H9 (cell line): ENCODE measurements at regions not wholly inside any gene's neighbourhood (a gene's known extent, or its start where the extent isn't known, plus 50 kb on each side); places are given as distances from the start of the nearest gene placed in this dataset.

ENCODE experiments used
- DNase-seq: peaks from one replicate; pipeline ENCODE4 v3.0.0-alpha.2; 2017
- H2AFZ ChIP-seq: one replicate; pipeline ENCODE4 v1.6.1; 2013; ENCODE audit warnings: mild to moderate bottlenecking, low read length, control low read depth, moderate library complexity
- H2AK5ac ChIP-seq: 2 replicates; pipeline ENCODE4 v1.6.1; 2013; ENCODE audit warnings: low read length, control low read depth, mixed read lengths; ENCODE audit not compliant: insufficient read length
- H2BK120ac ChIP-seq: one replicate; pipeline ENCODE4 v1.6.1; 2013; ENCODE audit warnings: low read depth, mild to moderate bottlenecking, low read length, control low read depth, inconsistent platforms; ENCODE audit not compliant: poor library complexity, severe bottlenecking
- H2BK12ac ChIP-seq: 2 replicates; pipeline ENCODE4 v1.6.1; 2013; ENCODE audit warnings: low read length, control low read depth, mixed read lengths, low read depth; ENCODE audit not compliant: insufficient read length
- H2BK15ac ChIP-seq: 2 replicates; pipeline ENCODE4 v1.6.1; 2013; ENCODE audit warnings: low read depth, low read length, control low read depth
- H2BK20ac ChIP-seq: one replicate; pipeline ENCODE4 v1.6.1; 2013; ENCODE audit warnings: low read depth, mild to moderate bottlenecking, low read length, control low read depth, inconsistent platforms; ENCODE audit not compliant: poor library complexity, severe bottlenecking
- H2BK5ac ChIP-seq: 2 replicates; pipeline ENCODE4 v1.6.1; 2013; ENCODE audit warnings: low read length, control low read depth, mixed read lengths; ENCODE audit not compliant: insufficient read length
- H3K14ac ChIP-seq: 2 replicates; pipeline ENCODE4 v1.6.1; 2013; ENCODE audit warnings: low read length, control low read depth; ENCODE audit not compliant: insufficient read depth
- H3K18ac ChIP-seq: 2 replicates; pipeline ENCODE4 v1.6.1; 2013; ENCODE audit warnings: low read depth, mild to moderate bottlenecking, mixed read lengths, low read length, control low read depth; ENCODE audit not compliant: insufficient read length
- H3K23ac ChIP-seq: 2 replicates; pipeline ENCODE4 v1.6.1; 2013; ENCODE audit warnings: low read length, control low read depth, mixed read lengths, low read depth; ENCODE audit not compliant: insufficient read length
- H3K23me2 ChIP-seq: 2 replicates; pipeline ENCODE4 v1.6.1; 2013; ENCODE audit warnings: low read depth, mild to moderate bottlenecking, mixed read lengths, low read length, control low read depth; ENCODE audit not compliant: insufficient read length, poor library complexity, severe bottlenecking
- H3K27ac ChIP-seq: 2 replicates; pipeline ENCODE4 v1.5.1; 2013; ENCODE audit warnings: low read length, control low read depth, mixed read lengths, low read depth; ENCODE audit not compliant: insufficient read length
- H3K27me3 ChIP-seq: 2 replicates; pipeline ENCODE4 v1.6.1; 2013; ENCODE audit warnings: low read length, control low read depth, inconsistent platforms; ENCODE audit not compliant: insufficient read depth
- H3K4ac ChIP-seq: 2 replicates; pipeline ENCODE4 v1.6.1; 2013; ENCODE audit warnings: low read depth, mild to moderate bottlenecking, control low read depth, inconsistent platforms, low read length, moderate library complexity
- H3K4me1 ChIP-seq: 2 replicates; pipeline ENCODE4 v1.6.1; 2013; ENCODE audit warnings: low read length, control low read depth, inconsistent platforms; ENCODE audit not compliant: insufficient read depth
- H3K4me2 ChIP-seq: 2 replicates; pipeline ENCODE4 v1.6.1; 2013; ENCODE audit warnings: low read length, control low read depth, mixed read lengths; ENCODE audit not compliant: insufficient read length, insufficient read depth
- H3K56ac ChIP-seq: 2 replicates; pipeline ENCODE4 v1.6.1; 2013; ENCODE audit warnings: low read depth, mild to moderate bottlenecking, mixed read lengths, low read length, control low read depth; ENCODE audit not compliant: insufficient read length
- H3K79me1 ChIP-seq: 2 replicates; pipeline ENCODE4 v1.6.1; 2013; ENCODE audit warnings: low read depth, mild to moderate bottlenecking, moderate library complexity, low read length, control low read depth, inconsistent platforms; ENCODE audit not compliant: insufficient read depth, poor library complexity, severe bottlenecking
- H3K79me2 ChIP-seq: 2 replicates; pipeline ENCODE4 v1.6.1; 2013; ENCODE audit warnings: low read length, control low read depth, inconsistent platforms; ENCODE audit not compliant: insufficient read depth
- H3K9ac ChIP-seq: 2 replicates; pipeline ENCODE4 v1.6.1; 2013; ENCODE audit warnings: low read length, control low read depth, mixed read lengths; ENCODE audit not compliant: insufficient read length; ENCODE audit errors: extremely low read depth
- H3K9me3 ChIP-seq: one replicate; pipeline ENCODE4 v1.6.1; 2013; ENCODE audit warnings: low read depth, low read length, inconsistent platforms; ENCODE audit not compliant: control insufficient read depth
- H3T11ph ChIP-seq: one replicate; pipeline ENCODE4 v1.6.1; 2013; ENCODE audit warnings: mild to moderate bottlenecking, low read length, control low read depth, inconsistent platforms
- H4K20me1 ChIP-seq: one replicate; pipeline ENCODE4 v1.6.1; 2013; ENCODE audit not compliant: control insufficient read depth, insufficient read length, insufficient read depth
- H4K5ac ChIP-seq: 2 replicates; pipeline ENCODE4 v1.6.1; 2013; ENCODE audit warnings: low read depth, mild to moderate bottlenecking, mixed read lengths, low read length, control low read depth; ENCODE audit not compliant: insufficient read length
- H4K8ac ChIP-seq: replicated peaks from 2 replicates; pipeline ENCODE4 v1.6.1; 2013; ENCODE audit warnings: low read length, control low read depth, mixed read lengths, low read depth; ENCODE audit not compliant: insufficient read length
- H4K91ac ChIP-seq: 2 replicates; pipeline ENCODE4 v1.6.1; 2013; ENCODE audit warnings: low read depth, mild to moderate bottlenecking, moderate library complexity, mixed read lengths, low read length, control low read depth; ENCODE audit not compliant: insufficient read length
- H3K27ac Mint-ChIP-seq, 3 experiments: 2 replicates in 2 of 3; 3 replicates in 1 of 3; pipeline ENCODE4 v1.8.0; 2020 to 2021; ENCODE audit warnings: mixed read lengths in 3 of 3, mild to moderate bottlenecking in 1 of 3, moderate library complexity in 1 of 3
- H3K27me3 Mint-ChIP-seq: 2 replicates; pipeline ENCODE4 v1.8.0; 2021; ENCODE audit warnings: low read depth, mild to moderate bottlenecking, moderate library complexity, mixed read lengths
- H3K36me3 Mint-ChIP-seq, 3 experiments: 2 replicates in 2 of 3; 3 replicates in 1 of 3; pipeline ENCODE4 v1.8.0; 2020 to 2021; ENCODE audit warnings: low read depth in 3 of 3, mixed read lengths in 3 of 3; ENCODE audit not compliant: insufficient read depth in 1 of 3
- H3K4me1 Mint-ChIP-seq, 2 experiments: 2 replicates each; pipeline ENCODE4 v1.8.0; 2020; ENCODE audit warnings: mixed read lengths in 2 of 2
- H3K4me3 Mint-ChIP-seq, 2 experiments: 2 replicates in 1 of 2; 3 replicates in 1 of 2; pipeline ENCODE4 v1.8.0; 2020 to 2021; ENCODE audit warnings: mild to moderate bottlenecking in 2 of 2, mixed read lengths in 2 of 2, moderate library complexity in 1 of 2
- H3K9me3 Mint-ChIP-seq, 2 experiments: 2 replicates in 1 of 2; 3 replicates in 1 of 2; pipeline ENCODE4 v1.8.0; 2020; ENCODE audit warnings: mild to moderate bottlenecking in 2 of 2, mixed read lengths in 2 of 2, moderate library complexity in 1 of 2
- WGBS: extraction: QIAGEN DNeasy Blood & Tissue Kit; methylation state at CpG from one replicate; pipeline ENCODE4 v1.1.7; 2013; ENCODE audit warnings: missing lambda C conversion rate, low lambda C conversion rate, mixed read lengths; ENCODE audit not compliant: insufficient read length; ENCODE audit errors: extremely low coverage; 5-methylcytosine and 5-hydroxymethylcytosine counted together
- TF ChIP-seq, protein P1 (sequence below): fragments of 200-600 bp; sonication (generic); conservative IDR thresholded peaks from 3 replicates; pipeline ENCODE4 v1.8.0; 2021; ENCODE audit warnings: antibody characterized with exemption, mild to moderate bottlenecking

DNA sequence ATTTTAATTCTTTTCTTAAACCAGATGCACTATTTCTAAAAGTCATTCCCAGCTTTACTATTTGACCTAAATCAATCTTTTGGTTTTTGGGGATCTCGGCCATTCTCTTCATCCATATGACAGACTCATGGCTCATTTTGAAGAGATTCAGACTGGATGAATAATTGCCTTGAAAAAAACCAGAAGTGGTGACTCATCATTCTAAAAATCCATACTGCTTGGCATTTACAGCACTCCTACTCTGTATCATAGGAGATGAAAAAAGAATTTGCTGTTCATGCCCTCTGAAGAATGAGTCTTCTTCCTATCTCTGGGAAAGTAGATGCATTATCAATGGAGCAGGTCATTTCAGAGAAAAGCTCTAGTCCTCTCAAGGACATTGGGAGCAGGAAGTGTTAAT, 220.5 kb upstream of the RPS6KA3 start:
- Mint-ChIP-seq H3K4me3 (no peak overlapping the region), H3K27ac (no peak overlapping the region), H3K9me3 (peaks cover 60 to 66% of the 10 kb centered on the region in 2 experiments), H3K4me1 (no peaks in the 10 kb centered on the region), H3K36me3 (no peaks in the 10 kb centered on the region; a peak in 2 of 7 replicates), H3K27me3 (peaks cover 17% of the 10 kb centered on the region)
- Histone ChIP-seq H3T11ph (no peak overlapping the region), H3K14ac (no peak overlapping the region), H3K23me2 (no peaks in the 10 kb centered on the region), H2AK5ac (no peak overlapping the region), H3K18ac (no peak overlapping the region), H3K56ac (no peak overlapping the region), H2BK120ac (no peak overlapping the region), H4K8ac (no peak overlapping the region), H4K5ac (no peak overlapping the region), H3K79me1 (no peaks in the 10 kb centered on the region), H3K27ac (no peak overlapping the region), H3K23ac (no peak overlapping the region), H3K27me3 (no peaks in the 10 kb centered on the region), H2BK12ac (no peak overlapping the region), H3K9me3 (peaks cover 26% of the 10 kb centered on the region), H2BK5ac (no peak overlapping the region), H3K4me1 (no peaks in the 10 kb centered on the region), H3K9ac (no peak overlapping the region), H3K4ac (no peak overlapping the region), H2BK20ac (no peak overlapping the region), H3K79me2 (no peaks in the 10 kb centered on the region), H4K91ac (no peak overlapping the region), H2BK15ac (no peak overlapping the region), H2AFZ (no peak overlapping the region), H4K20me1 (no peaks in the 10 kb centered on the region), H3K4me2 (no peak overlapping the region)
- TF ChIP-seq, protein P1, sequence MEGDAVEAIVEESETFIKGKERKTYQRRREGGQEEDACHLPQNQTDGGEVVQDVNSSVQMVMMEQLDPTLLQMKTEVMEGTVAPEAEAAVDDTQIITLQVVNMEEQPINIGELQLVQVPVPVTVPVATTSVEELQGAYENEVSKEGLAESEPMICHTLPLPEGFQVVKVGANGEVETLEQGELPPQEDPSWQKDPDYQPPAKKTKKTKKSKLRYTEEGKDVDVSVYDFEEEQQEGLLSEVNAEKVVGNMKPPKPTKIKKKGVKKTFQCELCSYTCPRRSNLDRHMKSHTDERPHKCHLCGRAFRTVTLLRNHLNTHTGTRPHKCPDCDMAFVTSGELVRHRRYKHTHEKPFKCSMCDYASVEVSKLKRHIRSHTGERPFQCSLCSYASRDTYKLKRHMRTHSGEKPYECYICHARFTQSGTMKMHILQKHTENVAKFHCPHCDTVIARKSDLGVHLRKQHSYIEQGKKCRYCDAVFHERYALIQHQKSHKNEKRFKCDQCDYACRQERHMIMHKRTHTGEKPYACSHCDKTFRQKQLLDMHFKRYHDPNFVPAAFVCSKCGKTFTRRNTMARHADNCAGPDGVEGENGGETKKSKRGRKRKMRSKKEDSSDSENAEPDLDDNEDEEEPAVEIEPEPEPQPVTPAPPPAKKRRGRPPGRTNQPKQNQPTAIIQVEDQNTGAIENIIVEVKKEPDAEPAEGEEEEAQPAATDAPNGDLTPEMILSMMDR = no peak
- no peak for DNase-seq
- WGBS = no CpG with 5 or more reads among the region's 1 CpG
